K562 (cell line): ENCODE measurements at regions not wholly inside any gene's neighbourhood (a gene's known extent, or its start where the extent isn't known, plus 50 kb on each side); places are given as distances from the start of the nearest gene placed in this dataset.

Experiments used
- ARID2 ChIP-seq: fragments of 450-650 bp; IDR thresholded peaks from 2 replicates; pipeline ENCODE4 v1.6.1; 2017; ENCODE audit warnings: antibody characterized with exemption, mild to moderate bottlenecking
- CBX8 ChIP-seq: fragments of 200-600 bp; sonication (generic); IDR thresholded peaks from 2 replicates; pipeline ENCODE4 v1.6.1; 2012; ENCODE audit warnings: borderline replicate concordance, mixed run types, low read depth, mild to moderate bottlenecking, moderate library complexity, mixed read lengths, low read length, control low read depth, inconsistent platforms; ENCODE audit not compliant: poor library complexity, severe bottlenecking; ENCODE audit errors: extremely low read depth
- HMG20B ChIP-seq: fragments of 250-450 bp; sonication (Bioruptor Pico); IDR thresholded peaks from 2 replicates; pipeline ENCODE4 v1.5.0; 2021; ENCODE audit warnings: mild to moderate bottlenecking
- MEIS2 ChIP-seq: fragments of 450-650 bp; IDR thresholded peaks from 2 replicates; pipeline ENCODE4 v1.6.1; 2014; ENCODE audit warnings: mild to moderate bottlenecking; ENCODE audit not compliant: partially characterized antibody
- RCOR1 ChIP-seq, 2 experiments: IDR thresholded peaks; 2 replicates each; pipeline ENCODE4 v1.6.1; 2012; ENCODE audit warnings: low read depth in 2 of 2, low read length in 2 of 2, borderline replicate concordance in 1 of 2, improper control_type of control experiment in 1 of 2
- XRCC3 ChIP-seq: fragments of 450-650 bp; IDR thresholded peaks from 2 replicates; pipeline ENCODE4 v1.6.1; 2017; ENCODE audit warnings: mild to moderate bottlenecking, moderate library complexity
- ZNF57 ChIP-seq: fragments of 450-650 bp; formaldehyde crosslinking; IDR thresholded peaks from 2 replicates; pipeline ENCODE4 v1.4.0; 2020; ENCODE audit warnings: mild to moderate bottlenecking, moderate library complexity
- ZNF586 ChIP-seq: fragments of 450-650 bp; formaldehyde crosslinking; conservative IDR thresholded peaks from 2 replicates; pipeline ENCODE4 v1.4.0; 2020; ENCODE audit warnings: mild to moderate bottlenecking, moderate library complexity
- TF ChIP-seq, protein P1 (sequence below): fragments of 250-450 bp; sonication (Bioruptor Pico); IDR thresholded peaks from 2 replicates; pipeline ENCODE4 v1.4.0; 2020; ENCODE audit warnings: mild to moderate bottlenecking, moderate library complexity
- TF ChIP-seq, protein P2 (sequence below): fragments of 250-450 bp; sonication (Bioruptor Pico); IDR thresholded peaks from 2 replicates; pipeline ENCODE4 v1.4.0; 2020; ENCODE audit warnings: mild to moderate bottlenecking, moderate library complexity
- TF ChIP-seq, protein P3 (sequence below): fragments of 450-650 bp; conservative IDR thresholded peaks from 2 replicates; pipeline ENCODE4 v1.6.1; 2016; ENCODE audit warnings: missing genetic modification characterization, low read depth, mild to moderate bottlenecking, control low read depth, missing compliant biosample characterization

DNA sequence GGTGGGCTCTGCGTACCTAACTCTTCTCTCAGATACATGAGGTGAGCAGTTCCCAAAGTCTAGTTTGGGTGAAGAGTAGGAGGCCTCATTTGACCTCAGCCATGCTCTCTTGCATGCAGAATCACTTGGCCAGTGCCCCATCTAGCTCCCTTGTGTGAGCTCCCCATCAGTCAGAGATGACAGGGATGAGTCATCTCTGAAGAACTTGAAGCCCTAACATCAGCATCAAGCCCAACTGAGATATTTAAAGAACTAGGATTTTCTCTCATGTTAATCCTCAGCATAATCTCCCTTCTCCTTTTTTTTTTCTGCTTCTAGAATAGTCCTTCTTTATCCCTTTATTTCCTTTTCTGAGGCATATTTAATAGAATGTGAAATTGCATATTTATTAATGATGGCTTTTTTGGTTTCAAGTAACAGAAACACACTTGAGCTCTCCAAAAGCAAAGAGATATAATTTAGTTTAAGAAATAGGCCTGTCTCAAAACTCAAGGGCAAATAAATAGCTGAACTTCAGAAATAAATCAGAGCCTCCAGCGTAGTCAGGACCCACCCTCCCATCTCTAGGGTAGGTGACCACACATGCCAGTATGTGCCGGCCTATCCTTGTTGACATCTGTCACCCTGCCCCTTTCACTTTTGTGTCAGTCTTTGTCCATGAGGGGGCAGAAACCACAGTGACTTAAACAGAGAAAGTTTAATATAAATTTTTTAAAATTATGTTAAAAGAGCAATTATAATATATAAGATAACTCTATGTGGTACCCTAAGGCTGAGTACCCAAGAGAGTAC, 112.3 kb downstream of the TSEN15 start (continued):
- TF ChIP-seq, protein P1, sequence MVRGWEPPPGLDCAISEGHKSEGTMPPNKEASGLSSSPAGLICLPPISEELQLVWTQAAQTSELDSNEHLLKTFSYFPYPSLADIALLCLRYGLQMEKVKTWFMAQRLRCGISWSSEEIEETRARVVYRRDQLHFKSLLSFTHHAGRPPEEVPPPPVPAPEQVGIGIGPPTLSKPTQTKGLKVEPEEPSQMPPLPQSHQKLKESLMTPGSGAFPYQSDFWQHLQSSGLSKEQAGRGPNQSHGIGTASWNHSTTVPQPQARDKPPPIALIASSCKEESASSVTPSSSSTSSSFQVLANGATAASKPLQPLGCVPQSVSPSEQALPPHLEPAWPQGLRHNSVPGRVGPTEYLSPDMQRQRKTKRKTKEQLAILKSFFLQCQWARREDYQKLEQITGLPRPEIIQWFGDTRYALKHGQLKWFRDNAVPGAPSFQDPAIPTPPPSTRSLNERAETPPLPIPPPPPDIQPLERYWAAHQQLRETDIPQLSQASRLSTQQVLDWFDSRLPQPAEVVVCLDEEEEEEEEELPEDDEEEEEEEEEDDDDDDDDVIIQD = no peak
- no peak for TF ChIP-seq ZNF586 (CRISPR knock-in tag)
- TF ChIP-seq ZNF57 (CRISPR knock-in tag) = no peak
- TF ChIP-seq RCOR1 (IDR thresholded peaks at IDR 0.05; ENCODE audit: borderline replicate concordance in 1 of 2, low read depth in 2 of 2, low read length in 2 of 2) = peak in 1 of 2 experiments; percentile 54; a peak in 1 of 4 replicates
- peak; percentile 88 for TF ChIP-seq MEIS2
- no peak for TF ChIP-seq XRCC3
- TF ChIP-seq, protein P2, sequence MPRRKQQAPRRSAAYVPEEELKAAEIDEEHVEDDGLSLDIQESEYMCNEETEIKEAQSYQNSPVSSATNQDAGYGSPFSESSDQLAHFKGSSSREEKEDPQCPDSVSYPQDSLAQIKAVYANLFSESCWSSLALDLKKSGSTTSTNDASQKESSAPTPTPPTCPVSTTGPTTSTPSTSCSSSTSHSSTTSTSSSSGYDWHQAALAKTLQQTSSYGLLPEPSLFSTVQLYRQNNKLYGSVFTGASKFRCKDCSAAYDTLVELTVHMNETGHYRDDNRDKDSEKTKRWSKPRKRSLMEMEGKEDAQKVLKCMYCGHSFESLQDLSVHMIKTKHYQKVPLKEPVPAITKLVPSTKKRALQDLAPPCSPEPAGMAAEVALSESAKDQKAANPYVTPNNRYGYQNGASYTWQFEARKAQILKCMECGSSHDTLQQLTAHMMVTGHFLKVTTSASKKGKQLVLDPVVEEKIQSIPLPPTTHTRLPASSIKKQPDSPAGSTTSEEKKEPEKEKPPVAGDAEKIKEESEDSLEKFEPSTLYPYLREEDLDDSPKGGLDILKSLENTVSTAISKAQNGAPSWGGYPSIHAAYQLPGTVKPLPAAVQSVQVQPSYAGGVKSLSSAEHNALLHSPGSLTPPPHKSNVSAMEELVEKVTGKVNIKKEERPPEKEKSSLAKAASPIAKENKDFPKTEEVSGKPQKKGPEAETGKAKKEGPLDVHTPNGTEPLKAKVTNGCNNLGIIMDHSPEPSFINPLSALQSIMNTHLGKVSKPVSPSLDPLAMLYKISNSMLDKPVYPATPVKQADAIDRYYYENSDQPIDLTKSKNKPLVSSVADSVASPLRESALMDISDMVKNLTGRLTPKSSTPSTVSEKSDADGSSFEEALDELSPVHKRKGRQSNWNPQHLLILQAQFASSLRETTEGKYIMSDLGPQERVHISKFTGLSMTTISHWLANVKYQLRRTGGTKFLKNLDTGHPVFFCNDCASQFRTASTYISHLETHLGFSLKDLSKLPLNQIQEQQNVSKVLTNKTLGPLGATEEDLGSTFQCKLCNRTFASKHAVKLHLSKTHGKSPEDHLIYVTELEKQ = no peak
- no peak for TF ChIP-seq HMG20B (CRISPR knock-in tag)
- TF ChIP-seq, protein P3, sequence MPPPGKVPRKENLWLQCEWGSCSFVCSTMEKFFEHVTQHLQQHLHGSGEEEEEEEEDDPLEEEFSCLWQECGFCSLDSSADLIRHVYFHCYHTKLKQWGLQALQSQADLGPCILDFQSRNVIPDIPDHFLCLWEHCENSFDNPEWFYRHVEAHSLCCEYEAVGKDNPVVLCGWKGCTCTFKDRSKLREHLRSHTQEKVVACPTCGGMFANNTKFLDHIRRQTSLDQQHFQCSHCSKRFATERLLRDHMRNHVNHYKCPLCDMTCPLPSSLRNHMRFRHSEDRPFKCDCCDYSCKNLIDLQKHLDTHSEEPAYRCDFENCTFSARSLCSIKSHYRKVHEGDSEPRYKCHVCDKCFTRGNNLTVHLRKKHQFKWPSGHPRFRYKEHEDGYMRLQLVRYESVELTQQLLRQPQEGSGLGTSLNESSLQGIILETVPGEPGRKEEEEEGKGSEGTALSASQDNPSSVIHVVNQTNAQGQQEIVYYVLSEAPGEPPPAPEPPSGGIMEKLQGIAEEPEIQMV (tag) = no peak
- no peak for TF ChIP-seq CBX8
- TF ChIP-seq ARID2 = no peak
